HCEC 1CT (cell line): ENCODE measurements at regions not wholly inside any gene's neighbourhood (a gene's known extent, or its start where the extent isn't known, plus 50 kb on each side); places are given as distances from the start of the nearest gene placed in this dataset.

Experiments
- DNase-seq: peaks from one replicate; pipeline ENCODE4 v3.0.0-alpha.2; 2017

DNA sequence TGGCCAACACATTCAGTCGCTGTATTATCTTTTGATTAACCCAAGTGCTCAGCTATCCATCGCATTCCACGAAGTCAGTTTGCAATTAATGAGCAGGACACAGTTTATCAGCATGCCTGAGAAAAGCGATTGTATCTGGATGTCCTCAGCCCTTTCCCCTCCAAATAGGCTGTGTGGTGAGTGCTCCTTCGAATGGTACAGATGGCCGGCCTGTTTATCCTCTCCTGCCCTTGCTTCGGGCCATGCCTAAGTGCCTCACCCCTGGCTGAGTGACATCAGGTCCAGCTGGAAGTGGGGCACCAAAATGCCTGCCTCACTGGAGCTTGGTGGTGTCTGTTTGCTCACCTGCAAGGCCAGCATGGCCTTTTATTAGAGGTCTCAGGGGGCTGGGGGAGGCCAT is 317.3 kb downstream of the GADD45G start:
- no peak for DNase-seq

DNA sequence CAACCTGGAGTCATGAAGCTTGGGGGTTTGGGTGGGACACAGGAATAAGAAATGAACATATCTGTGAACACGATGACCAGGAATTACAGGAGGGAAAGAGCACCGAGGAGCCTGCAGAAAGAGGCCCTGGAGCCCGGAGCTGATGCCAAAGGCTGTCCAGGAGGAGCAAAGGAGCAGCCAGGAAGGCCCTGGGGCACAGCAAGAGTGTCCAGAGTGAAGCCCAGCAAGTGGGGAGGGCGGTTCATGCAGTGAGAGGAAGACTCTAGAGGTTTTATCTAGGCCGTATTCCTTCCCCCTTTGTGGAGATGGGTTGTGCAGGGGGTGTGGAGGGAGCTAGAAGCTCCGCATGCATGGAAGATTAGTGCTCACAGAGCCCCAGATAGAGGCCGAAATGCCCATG is 318.4 kb downstream of the GADD45G start:
- no peak for DNase-seq

DNA sequence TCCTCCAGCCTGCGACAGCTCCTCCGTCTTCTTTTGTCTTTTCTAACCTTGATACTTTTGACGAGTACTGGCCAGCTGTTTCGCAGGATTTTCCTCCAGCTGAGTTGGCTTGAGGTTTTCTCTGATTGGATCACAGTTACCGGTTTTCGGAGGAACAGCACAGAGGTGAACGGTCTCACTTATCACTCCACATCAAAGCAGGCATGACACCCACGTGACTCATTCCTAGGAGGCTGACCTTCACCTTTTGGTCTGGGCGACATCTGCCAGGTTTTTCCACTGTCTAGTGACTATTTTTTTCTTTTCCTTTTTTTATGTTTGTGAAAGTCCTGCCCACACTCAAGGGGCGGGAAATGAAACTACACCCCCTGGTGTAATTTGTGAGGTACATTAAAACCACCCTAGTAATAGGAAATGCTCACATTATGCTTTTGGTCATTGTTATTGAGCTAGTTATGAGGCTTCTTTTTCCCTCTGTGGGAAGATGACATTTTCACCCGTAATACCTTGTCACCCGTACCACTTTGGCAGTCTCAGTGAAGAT is 319.2 kb downstream of the GADD45G start:
- no peak for DNase-seq

- DNase-seq = no peak
These were observed 319.8 kb downstream of the GADD45G start for GRCh38 chr9:89924611-89925010.

GRCh38 chr9:89926167-89926566 is 321.4 kb downstream of the GADD45G start:
- DNase-seq = no peak

GRCh38 chr9:89926691-89927220 is 321.9 kb downstream of the GADD45G start:
- DNase-seq = no peak

- DNase-seq = no peak
These were observed 323.3 kb downstream of the GADD45G start for GRCh38 chr9:89928106-89928505.

DNA sequence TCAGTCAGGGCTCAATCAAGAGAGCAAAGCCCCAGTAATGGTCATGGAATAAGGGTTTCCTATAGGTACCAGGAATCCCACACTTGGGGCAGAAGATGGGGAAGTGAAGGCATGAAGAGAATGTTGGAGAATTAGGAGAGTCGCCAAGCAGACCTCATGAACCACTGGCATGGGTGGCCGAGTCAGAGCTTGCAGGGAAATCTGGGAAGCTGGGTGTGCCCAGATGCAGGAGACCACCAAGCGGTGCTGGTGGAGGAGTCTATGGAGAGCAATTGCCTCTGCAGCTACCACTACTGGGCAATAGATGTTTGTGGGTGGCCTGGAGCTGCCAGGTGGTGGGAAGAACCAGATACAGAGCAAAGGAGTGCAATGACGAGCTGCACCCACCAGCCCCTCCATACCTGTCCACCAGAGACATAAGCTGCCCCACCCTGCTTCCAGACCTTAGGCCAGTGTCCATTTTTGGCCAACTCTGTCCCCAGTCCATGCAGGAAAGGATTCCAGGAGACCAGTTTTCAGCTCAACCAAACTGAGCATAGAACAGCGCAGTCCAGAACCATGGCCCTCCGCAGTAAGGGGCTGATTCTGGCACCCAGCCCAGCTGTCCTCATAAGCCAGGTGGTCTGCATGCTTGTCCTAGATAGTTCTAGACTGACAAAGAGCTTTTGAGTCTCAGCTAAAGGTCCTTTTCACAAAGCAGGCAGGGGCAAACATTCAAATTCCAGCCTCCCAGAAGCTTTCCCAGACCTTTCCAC is 323.9 kb downstream of the GADD45G start:
- no peak for DNase-seq

GRCh38 chr9:89929315-89929672 is 324.5 kb downstream of the GADD45G start:
- DNase-seq = no peak

GRCh38 chr9:89929673-89930480 is 325.1 kb downstream of the GADD45G start:
- DNase-seq = no peak

DNA sequence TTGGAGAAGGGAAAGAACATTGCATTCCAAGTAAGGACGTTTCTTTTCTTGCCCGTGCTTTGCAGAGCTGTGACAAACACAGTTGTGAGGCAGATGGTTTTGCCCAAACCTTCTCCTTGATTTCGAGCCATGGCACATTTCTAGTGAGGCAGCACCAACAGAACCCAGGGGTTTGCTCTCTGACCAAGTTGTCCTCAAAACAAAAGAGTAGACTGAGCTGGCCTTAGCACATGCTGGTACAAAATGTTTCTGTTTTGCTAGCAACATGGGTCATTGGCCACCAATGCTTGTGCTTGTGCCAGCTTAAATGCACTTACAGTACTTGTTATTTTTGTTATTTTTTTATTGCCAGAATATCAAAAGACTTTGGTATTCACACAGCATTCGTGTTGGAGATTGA is 328.8 kb downstream of the GADD45G start:
- DNase-seq = no peak

- DNase-seq = no peak
These were observed 330.3 kb downstream of the GADD45G start for GRCh38 chr9:89935115-89935514.

DNA sequence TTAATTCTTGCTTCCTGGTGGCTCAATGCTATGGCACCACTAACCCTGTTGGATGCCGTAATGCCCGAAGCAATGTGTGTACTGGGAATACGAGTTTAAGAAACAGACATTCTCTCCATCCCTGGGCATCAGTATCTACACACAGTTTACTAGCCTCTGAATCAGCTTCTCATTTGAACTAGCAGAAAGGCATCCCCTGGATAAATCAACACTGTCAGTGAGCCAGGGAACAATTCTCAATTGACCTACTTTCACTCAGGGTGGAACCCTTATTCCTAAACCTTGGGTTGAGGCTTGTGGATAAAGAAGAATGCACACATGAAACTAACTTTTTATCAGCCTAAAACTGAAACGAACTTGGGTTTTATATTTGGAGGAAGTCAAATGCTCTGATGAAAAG is 331.0 kb downstream of the GADD45G start:
- DNase-seq = no peak

DNA sequence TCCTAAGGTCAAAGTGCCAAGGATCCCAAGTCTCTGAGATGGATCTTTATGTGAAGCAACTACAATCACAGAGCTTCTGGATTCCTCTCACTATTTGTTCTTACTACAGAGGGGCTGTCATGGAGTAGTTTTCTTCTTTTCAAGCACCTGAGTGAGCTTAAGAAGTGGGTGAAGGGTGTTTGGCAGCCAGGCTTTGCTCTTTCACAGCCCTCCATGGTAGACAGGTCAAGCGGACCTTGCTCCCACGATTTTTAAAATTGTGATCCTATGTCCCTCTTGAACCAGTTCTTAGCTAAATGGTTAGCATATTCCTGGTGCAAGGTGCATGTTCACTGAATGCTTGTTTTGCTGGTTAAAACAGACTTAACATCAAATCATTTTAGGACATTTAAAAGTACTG is 332.2 kb downstream of the GADD45G start:
- DNase-seq = no peak

DNA sequence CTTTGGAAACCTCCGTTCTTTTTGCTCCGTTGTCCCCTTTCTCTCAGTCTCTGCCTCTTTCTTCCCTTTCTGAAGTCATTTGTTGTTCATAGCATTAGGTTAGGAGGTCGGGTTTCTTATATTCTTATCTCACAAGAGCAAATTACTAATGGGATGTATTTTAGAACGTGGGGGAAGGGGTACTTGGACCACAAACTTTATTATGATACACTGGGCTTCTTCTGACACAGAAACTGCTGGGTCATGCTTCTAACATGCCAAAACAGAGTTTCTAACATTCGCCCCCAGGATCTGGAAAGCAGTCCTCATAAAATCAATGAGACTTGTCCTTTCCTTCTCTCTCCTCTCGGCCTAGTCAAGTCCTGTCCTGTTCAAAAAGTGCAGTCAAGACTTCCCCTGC is 334.4 kb downstream of the GADD45G start:
- no peak for DNase-seq

DNA sequence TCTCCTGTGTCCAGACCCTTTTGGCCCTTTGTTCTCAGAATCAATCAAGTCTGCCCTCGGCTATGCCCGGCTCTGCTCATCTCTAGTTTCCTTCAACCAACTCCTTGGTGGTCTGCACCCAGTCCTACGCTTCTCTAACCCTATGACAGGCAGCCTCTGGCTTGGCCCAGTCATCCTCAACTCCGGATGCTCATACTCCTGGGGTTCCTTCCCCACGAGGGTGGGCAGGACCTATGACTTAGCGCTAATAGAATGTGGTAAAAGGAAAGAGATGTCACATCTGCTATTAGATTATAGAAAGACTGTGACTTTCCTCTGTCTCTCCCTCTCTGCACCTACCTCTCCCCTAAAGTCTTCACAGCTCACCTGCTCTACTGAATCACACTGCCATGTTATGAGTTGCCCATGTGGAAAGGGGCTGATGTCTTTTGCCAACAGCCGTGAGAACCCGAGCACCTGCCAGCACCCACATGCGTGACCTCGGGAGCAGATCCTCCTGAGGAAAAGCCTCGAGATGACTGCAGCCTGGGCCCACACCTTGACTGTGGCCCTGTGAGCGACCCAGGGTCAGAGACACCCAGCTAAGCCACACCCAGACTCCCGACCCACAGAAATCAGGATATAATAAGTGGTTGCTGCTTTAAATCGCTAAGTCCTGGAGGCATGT is 334.9 kb downstream of the GADD45G start:
- DNase-seq = no peak

GRCh38 chr9:89940625-89941024 is 335.8 kb downstream of the GADD45G start:
- no peak for DNase-seq

DNA sequence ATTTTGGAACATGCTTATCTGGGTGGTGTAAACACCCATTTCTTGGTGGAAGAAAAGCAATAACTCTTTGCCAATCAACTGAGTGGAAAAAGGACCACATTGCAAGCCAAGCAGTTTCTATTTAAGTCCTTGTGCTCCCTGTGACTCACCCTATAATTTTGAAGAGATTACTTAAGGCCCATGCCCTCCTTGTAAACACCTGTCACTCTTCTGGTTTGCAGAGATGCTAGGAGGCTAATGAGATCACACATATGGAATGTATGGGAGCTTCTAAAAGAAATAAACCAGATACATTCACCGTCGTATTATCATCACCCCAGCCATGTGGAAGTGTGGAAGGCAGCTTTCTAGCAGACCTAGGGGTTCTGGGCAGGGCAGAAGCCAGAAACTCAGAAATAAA is 337.1 kb downstream of the GADD45G start:
- peak; percentile 7 for DNase-seq

DNA sequence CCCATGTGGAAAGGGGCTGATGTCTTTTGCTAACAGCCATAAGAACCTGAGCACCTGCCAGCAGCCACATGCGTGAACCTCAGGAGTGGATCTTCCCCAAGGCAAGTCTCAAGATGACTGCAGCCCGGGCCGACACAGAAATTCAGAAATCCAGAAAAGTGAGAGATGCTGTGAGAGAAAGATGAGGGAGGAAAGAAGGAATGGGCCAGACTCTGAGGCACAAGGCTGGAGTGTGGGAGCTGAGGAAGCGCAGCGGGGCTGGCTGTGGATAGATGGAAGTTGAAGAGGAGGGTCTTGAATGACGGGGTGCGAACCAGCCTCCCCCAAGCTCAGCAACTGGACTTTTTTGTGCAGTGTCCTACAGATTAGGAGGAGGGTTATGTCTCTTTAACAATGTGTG is 337.8 kb downstream of the GADD45G start:
- no peak for DNase-seq

DNA sequence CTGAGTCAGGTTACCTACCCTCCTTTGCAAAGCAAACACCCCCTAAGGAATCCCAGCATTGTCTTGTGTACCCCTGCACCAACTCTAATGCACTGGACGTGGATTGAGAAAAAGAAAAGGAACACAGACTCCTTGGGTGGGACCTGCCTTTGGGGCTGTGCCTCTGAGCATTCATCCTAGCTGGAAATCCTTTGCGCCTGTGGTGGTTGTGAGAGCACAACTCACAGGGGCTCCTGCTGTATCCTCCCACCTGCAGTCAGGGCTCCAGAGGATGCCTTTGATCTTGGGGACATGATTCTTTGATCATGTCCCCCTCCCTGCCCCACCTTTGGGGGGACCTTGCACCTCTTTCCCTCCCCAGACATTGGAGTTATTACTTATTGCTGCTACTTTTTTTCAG is 338.5 kb downstream of the GADD45G start:
- DNase-seq = no peak

DNA sequence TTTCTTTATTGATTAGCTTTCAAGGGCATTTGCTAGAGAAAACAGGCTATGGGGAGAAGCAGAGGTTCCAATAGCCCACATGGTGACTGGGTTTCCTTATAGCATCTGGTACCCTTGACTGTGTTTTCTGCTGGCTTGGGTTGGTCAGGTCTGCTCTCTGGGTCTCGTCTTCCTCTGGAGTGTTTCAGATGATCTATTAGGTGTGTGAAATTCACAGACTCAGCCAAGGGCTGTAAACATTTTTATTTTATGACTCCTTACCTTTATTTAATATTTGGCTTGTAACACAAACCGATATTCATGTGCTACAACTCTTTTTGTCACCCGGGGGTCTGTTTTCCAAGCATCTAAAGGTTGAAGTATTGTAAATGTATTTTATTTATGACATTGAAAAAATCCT is 338.9 kb downstream of the GADD45G start:
- DNase-seq = no peak

GRCh38 chr9:89945133-89945532 is 340.3 kb downstream of the GADD45G start:
- no peak for DNase-seq

DNA sequence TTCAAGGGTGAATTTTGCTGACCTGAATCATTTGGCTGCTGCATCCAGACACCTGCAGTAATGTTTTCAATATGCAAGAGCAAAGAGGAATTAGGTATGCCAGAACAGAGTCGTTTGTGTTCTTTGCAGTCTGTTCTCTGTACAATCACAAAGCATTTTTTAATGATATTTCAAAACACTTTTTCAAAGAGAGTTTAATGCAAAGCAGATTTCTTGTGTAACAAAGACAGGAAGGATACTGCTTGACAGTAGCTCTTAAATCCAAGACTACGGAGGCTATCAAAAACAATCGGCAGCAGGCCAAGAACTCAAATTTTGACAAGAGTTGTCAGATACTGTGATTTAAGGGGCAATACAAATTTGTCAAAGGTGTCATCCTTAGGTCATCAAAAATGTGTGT is 341.9 kb downstream of the GADD45G start:
- no peak for DNase-seq

GRCh38 chr9:89949111-89949510 is 344.3 kb downstream of the GADD45G start:
- no peak for DNase-seq
